Lower lobe of right lung (tissue), 2 donors: ENCODE measurements at regions not wholly inside any gene's neighbourhood (a gene's known extent, or its start where the extent isn't known, plus 50 kb on each side); places are given as distances from the start of the nearest gene placed in this dataset.

ENCODE experiments used
- ATAC-seq, 2 donors: fragments of 200-7000 bp; cut with Tn5 transposase; one replicate each; pipeline ENCODE4 v1.9.1; 2020 to 2022; ENCODE audit warnings: mild to moderate bottlenecking in 2 of 2, moderate library complexity in 2 of 2
- DNase-seq: peaks from one replicate; pipeline ENCODE4 v3.0.0-alpha.2; 2020
- H3K27ac ChIP-seq: fragments of 200-600 bp; one replicate; pipeline ENCODE4 v1.8.0; 2022
- H3K27me3 ChIP-seq: fragments of 200-600 bp; one replicate; pipeline ENCODE4 v1.8.0; 2022; ENCODE audit warnings: low read depth
- H3K36me3 ChIP-seq: fragments of 200-600 bp; one replicate; pipeline ENCODE4 v1.8.0; 2022; ENCODE audit warnings: mild to moderate bottlenecking
- H3K4me1 ChIP-seq: fragments of 200-600 bp; one replicate; pipeline ENCODE4 v1.8.0; 2022
- H3K4me3 ChIP-seq: fragments of 200-600 bp; one replicate; pipeline ENCODE4 v1.8.0; 2022; ENCODE audit warnings: mild to moderate bottlenecking
- H3K9me3 ChIP-seq: fragments of 200-600 bp; one replicate; pipeline ENCODE4 v1.8.0; 2022
- CTCF ChIP-seq: fragments of 200-600 bp; IDR thresholded peaks from one replicate; pipeline ENCODE4 v1.8.0; 2022; ENCODE audit warnings: antibody characterized with exemption, mild to moderate bottlenecking
- intact Hi-C: fragments of 100-400 bp; cut with DNase I; formaldehyde crosslinking; loops from one replicate; pipeline ENCODE4 v1.11.0; 2022
- donor health status: DM: no; HTN: yes; CAD: no; lungs with severe emphysema.

DNA sequence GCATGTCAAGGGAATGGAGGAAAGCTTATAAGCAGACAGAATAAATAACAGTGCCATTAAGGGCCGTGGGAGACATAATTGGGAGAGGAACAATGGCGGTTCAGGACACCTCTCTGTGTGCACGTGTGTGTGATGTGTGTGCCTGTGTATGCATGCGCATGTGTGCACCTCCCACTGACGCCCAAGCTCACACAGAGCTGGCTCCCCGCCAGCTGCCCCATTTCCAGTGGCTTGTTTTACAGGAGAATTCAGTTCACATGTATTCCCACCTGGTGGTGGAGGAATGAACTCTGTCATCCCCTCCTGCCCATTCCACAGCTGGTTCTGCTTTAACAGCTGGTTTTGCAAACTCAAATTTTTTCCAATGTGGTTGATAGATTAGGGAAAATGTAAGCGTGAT is 262.2 kb downstream of the AJAP1 start:
- TF ChIP-seq CTCF = no peak
- H3K4me1 ChIP-seq = no peaks in the 10 kb centered on the region

GRCh38 chr1:4915154-4915553 is 260.7 kb downstream of the AJAP1 start:
- ATAC-seq (no peak), DNase-seq (no peak)
- Histone ChIP-seq H3K36me3 (no peaks in the 10 kb centered on the region), H3K4me1 (no peaks in the 10 kb centered on the region), H3K27me3 (no peaks in the 10 kb centered on the region), H3K9me3 (no peaks in the 10 kb centered on the region), H3K4me3 (no peak overlapping the region), H3K27ac (no peak overlapping the region)
- intact Hi-C loops = no loop called here
- no peak for TF ChIP-seq CTCF

More for the DNA sequence above, 262.2 kb downstream of the AJAP1 start:
- intact Hi-C loops = no loop called here
- ATAC-seq (no peak), DNase-seq (no peak)
- H3K27ac ChIP-seq = no peak overlapping the region
- no peaks in the 10 kb centered on the region for H3K36me3 ChIP-seq
- H3K4me3 ChIP-seq = no peak overlapping the region
- no peaks in the 10 kb centered on the region for H3K27me3 ChIP-seq
- no peaks in the 10 kb centered on the region for H3K9me3 ChIP-seq

- TF ChIP-seq CTCF = no peak
- no peak overlapping the region for H3K27ac ChIP-seq
- no peak overlapping the region for H3K4me3 ChIP-seq
- no peak for ATAC-seq
- H3K9me3 ChIP-seq = no peaks in the 10 kb centered on the region
- no peaks in the 10 kb centered on the region for H3K27me3 ChIP-seq
- DNase-seq = no peak
- intact Hi-C loops = no loop called here
- no peaks in the 10 kb centered on the region for H3K36me3 ChIP-seq
- H3K4me1 ChIP-seq = no peaks in the 10 kb centered on the region
These were observed 254.1 kb downstream of the AJAP1 start for GRCh38 chr1:4908486-4908885.

DNA sequence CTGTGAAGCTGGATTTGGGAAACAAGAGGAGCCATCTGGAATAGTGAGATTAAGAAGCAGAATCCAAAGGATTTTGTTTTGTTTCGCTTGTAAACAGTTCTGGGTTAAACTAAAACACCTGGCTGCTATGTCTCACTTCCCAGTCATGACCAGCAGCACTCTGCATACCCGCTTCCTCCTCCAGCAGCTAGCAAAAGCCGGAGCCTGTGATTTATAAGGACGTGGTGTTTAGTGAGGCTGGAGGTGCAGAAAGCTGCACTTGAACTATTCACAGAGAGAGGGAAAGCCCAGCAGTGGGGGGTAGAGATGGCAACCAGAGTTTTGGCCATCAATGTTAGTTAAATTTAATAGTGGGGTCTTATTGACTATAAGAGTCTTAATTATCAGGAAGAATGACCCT is 240.2 kb downstream of the AJAP1 start:
- intact Hi-C loops = no loop called here
- H3K27ac ChIP-seq = no peak overlapping the region
- H3K4me3 ChIP-seq = no peak overlapping the region
- H3K9me3 ChIP-seq = no peaks in the 10 kb centered on the region
- no peaks in the 10 kb centered on the region for H3K4me1 ChIP-seq
- TF ChIP-seq CTCF = no peak
- no peak for ATAC-seq
- H3K27me3 ChIP-seq = peaks cover 7% of the 10 kb centered on the region
- no peak for DNase-seq
- no peaks in the 10 kb centered on the region for H3K36me3 ChIP-seq

- H3K4me3 ChIP-seq = no peak overlapping the region
- intact Hi-C loops = no loop called here
- ATAC-seq = no peak
- no peaks in the 10 kb centered on the region for H3K9me3 ChIP-seq
- no peaks in the 10 kb centered on the region for H3K27me3 ChIP-seq
- no peak for DNase-seq
- no peaks in the 10 kb centered on the region for H3K36me3 ChIP-seq
- H3K27ac ChIP-seq = no peak overlapping the region
- TF ChIP-seq CTCF = no peak
- no peaks in the 10 kb centered on the region for H3K4me1 ChIP-seq
These were observed 226.2 kb downstream of the AJAP1 start for GRCh38 chr1:4880626-4881025.

GRCh38 chr1:4877426-4877825 is 223.0 kb downstream of the AJAP1 start:
- H3K4me1 ChIP-seq = no peaks in the 10 kb centered on the region
- DNase-seq (no peak), ATAC-seq (no peak)
- intact Hi-C loops = no loop called here
- H3K27ac ChIP-seq = no peak overlapping the region
- TF ChIP-seq CTCF = no peak
- H3K4me3 ChIP-seq = no peak overlapping the region
- no peaks in the 10 kb centered on the region for H3K27me3 ChIP-seq
- H3K9me3 ChIP-seq = no peaks in the 10 kb centered on the region
- no peaks in the 10 kb centered on the region for H3K36me3 ChIP-seq
